ENCODE measurements at regions not wholly inside any gene's neighbourhood (a gene's known extent, or its start where the extent isn't known, plus 50 kb on each side); places are given as distances from the start of the nearest gene placed in this dataset.

DNA sequence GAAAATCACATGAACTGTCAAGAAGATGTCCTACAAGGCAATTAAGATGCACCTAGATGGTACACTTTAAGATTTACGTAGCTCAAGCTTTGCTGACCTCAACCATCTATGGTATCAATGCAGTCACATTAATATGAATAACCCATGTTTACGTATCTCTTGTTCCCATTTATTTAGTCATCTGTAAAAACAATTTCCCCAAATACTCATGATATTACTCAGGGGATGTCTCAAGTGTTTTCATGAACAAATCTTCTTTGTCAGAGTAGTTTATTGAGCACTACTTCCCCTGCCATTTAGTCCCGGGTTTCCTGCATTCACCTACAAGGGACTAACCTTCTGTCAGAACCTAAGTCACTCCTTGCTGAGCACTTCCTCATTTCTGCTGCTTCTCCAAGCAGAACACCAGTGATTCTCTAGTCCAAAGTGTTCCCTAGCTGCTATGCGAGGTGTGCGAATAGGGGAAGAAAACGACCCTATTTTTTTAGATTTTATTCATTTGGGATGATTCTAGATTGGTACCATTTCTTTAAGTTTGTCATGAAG lies 554.3 kb upstream of the LRRC4C start:
- Histone ChIP-seq H3K23ac (ENCODE audit: low read length) (no peak overlapping the region), H2BK12ac (ENCODE audit: low read length) (no peak overlapping the region), H3K4me2 (ENCODE audit: low read length) (no peak overlapping the region), H3K4me1 (ENCODE audit: control insufficient read depth in 1 of 2, insufficient read depth in 2 of 2, low read length in 2 of 2) (no peaks in the 10 kb centered on the region), H3K27ac (ENCODE audit: low read depth, low read length) (no peak overlapping the region), H4K8ac (ENCODE audit: low read depth, low read length) (no peak overlapping the region), H3K14ac (ENCODE audit: low read length) (no peak overlapping the region), H3K9ac (ENCODE audit: low read length) (no peak overlapping the region), H3K27me3 (ENCODE audit: insufficient read depth, low read length) (no peaks in the 10 kb centered on the region), H3K79me2 (ENCODE audit: control insufficient read depth, insufficient read depth, low read length, poor library complexity) (no peaks in the 10 kb centered on the region), H3K4me3 (ENCODE audit: low read depth, low read length) (no peak overlapping the region), H2BK5ac (ENCODE audit: low read depth, low read length, poor library complexity) (no peak overlapping the region), H4K12ac (ENCODE audit: low read depth, low read length) (no peak overlapping the region), H3K79me1 (ENCODE audit: low read length) (no peaks in the 10 kb centered on the region), H2AK5ac (ENCODE audit: low read length) (no peak overlapping the region), H2BK120ac (ENCODE audit: insufficient read depth, low read length, poor library complexity) (no peak overlapping the region), H4K91ac (ENCODE audit: low read depth, low read length) (no peak overlapping the region), H3K4ac (ENCODE audit: low read depth, low read length) (no peak overlapping the region), H3K18ac (ENCODE audit: low read length) (no peak overlapping the region), H3K9me3 (ENCODE audit: insufficient read depth, low read depth, low read length) (no peaks in the 10 kb centered on the region), H3K36me3 (ENCODE audit: control insufficient read depth in 1 of 2, insufficient read depth in 2 of 2, low read length in 2 of 2) (no peaks in the 10 kb centered on the region), H2AFZ (ENCODE audit: insufficient read depth, low read length, poor library complexity) (no peak overlapping the region)
- WGBS (ENCODE audit: extremely low coverage, insufficient coverage, insufficient read length): no CpG with 5 or more reads among the region's 6 CpGs
- no peak for DNase-seq

DNA sequence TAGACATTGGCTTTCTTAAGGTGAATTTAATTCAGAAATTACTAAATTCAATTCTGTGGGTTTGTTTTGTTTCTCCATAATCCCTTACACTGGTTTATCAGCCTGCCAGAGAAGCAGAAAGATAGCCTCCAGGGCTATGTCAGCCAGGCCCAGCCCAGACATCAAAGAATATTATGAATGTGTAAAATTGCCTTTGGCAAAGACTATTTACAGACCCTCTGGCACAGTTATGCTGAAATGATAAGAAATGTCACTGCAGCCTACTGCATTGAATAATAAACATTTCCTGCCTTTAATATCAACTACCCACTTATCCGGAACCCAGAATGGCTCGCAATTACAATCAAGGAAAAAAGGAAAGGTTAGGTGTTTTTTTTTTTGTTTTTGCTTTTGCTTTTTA lies 562.5 kb upstream of the LRRC4C start:
- Histone ChIP-seq H3K4ac (ENCODE audit: low read depth, low read length) (no peak overlapping the region), H2BK12ac (ENCODE audit: low read length) (no peak overlapping the region), H3K79me2 (ENCODE audit: control insufficient read depth, insufficient read depth, low read length, poor library complexity) (no peaks in the 10 kb centered on the region), H3K4me3 (ENCODE audit: low read depth, low read length) (no peak overlapping the region), H4K12ac (ENCODE audit: low read depth, low read length) (no peak overlapping the region), H3K27ac (ENCODE audit: low read depth, low read length) (no peak overlapping the region), H3K4me1 (ENCODE audit: control insufficient read depth in 1 of 2, insufficient read depth in 2 of 2, low read length in 2 of 2) (peaks cover 0 to 2% of the 10 kb centered on the region in 2 experiments), H3K23ac (ENCODE audit: low read length) (no peak overlapping the region), H2BK5ac (ENCODE audit: low read depth, low read length, poor library complexity) (no peak overlapping the region), H3K9me3 (ENCODE audit: insufficient read depth, low read depth, low read length) (no peaks in the 10 kb centered on the region), H3K18ac (ENCODE audit: low read length) (no peak overlapping the region), H3K36me3 (ENCODE audit: control insufficient read depth in 1 of 2, insufficient read depth in 2 of 2, low read length in 2 of 2) (no peaks in the 10 kb centered on the region), H3K4me2 (ENCODE audit: low read length) (no peak overlapping the region), H4K8ac (ENCODE audit: low read depth, low read length) (no peak overlapping the region), H2BK120ac (ENCODE audit: insufficient read depth, low read length, poor library complexity) (no peak overlapping the region), H3K9ac (ENCODE audit: low read length) (no peak overlapping the region), H3K79me1 (ENCODE audit: low read length) (no peaks in the 10 kb centered on the region), H2AFZ (ENCODE audit: insufficient read depth, low read length, poor library complexity) (no peak overlapping the region), H2AK5ac (ENCODE audit: low read length) (no peak overlapping the region), H3K27me3 (ENCODE audit: insufficient read depth, low read length) (no peaks in the 10 kb centered on the region), H3K14ac (ENCODE audit: low read length) (no peak overlapping the region), H4K91ac (ENCODE audit: low read depth, low read length) (no peak overlapping the region)
- no peak for DNase-seq
- WGBS (ENCODE audit: extremely low coverage, insufficient coverage, insufficient read length): no CpG with 5 or more reads among the region's 2 CpGs

DNA sequence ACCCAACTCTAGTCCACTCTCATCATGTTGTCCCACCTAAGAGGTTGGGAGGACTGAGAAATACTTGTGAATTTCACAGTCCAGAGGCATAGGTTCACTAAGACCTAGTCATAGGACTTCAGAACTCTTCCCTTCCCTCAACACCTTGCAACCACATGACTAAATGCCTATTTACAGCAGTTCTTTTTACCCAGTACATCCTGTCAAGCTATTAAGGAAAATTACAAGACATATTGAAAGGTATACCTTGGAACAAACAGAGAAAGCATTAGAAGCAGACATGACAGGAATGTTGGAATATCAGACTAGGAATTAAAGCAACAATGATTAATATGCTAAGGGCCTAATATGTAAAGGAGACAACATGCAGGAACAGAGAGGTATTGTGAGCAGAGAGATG lies 563.8 kb upstream of the LRRC4C start:
- H4K12ac ChIP-seq (ENCODE audit: low read depth, low read length): no peak overlapping the region

DNA sequence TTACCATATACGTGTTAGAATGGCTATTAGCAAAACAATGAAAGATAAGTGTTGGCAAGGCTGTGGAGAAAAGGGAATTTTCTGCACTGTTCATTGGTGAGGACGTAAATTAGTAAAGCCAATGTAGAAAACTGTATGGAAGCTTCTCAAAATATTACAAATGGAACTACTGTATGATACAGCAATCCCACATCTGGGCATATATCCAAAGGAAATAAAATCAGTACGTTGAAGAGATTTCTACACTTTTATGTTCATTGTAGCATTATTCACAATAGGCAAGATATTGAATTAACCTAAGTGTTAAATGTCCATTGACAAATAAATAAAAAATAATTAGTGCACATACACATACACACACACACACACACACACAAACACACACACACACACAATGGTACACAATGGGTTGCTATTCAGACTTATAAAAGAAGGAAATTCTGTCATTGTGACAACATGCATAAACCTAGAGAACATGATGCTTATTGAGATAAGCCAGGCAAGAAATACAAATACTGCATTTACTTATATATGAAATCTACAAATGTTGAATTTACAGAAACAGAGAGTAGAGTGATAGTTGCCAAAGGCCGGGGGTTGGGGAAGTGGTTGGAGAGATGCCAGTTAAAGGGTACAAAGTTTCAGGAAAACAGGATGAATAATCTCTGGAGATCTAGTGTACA lies 565.8 kb upstream of the LRRC4C start:
- no peak overlapping the region for H2BK120ac ChIP-seq (ENCODE audit: insufficient read depth, low read length, poor library complexity)
- no peak overlapping the region for H4K12ac ChIP-seq (ENCODE audit: low read depth, low read length)
- no peak overlapping the region for H4K91ac ChIP-seq (ENCODE audit: low read depth, low read length)
- no peak overlapping the region for H2AFZ ChIP-seq (ENCODE audit: insufficient read depth, low read length, poor library complexity)
- H3K79me2 ChIP-seq (ENCODE audit: control insufficient read depth, insufficient read depth, low read length, poor library complexity): no peaks in the 10 kb centered on the region
- H2BK5ac ChIP-seq (ENCODE audit: low read depth, low read length, poor library complexity): no peak overlapping the region
- H3K79me1 ChIP-seq (ENCODE audit: low read length): no peaks in the 10 kb centered on the region
- no peaks in the 10 kb centered on the region for H3K27me3 ChIP-seq (ENCODE audit: insufficient read depth, low read length)
- H4K8ac ChIP-seq (ENCODE audit: low read depth, low read length): no peak overlapping the region
- no peak overlapping the region for H3K14ac ChIP-seq (ENCODE audit: low read length)
- no peak overlapping the region for H3K4me2 ChIP-seq (ENCODE audit: low read length)
- WGBS (ENCODE audit: extremely low coverage, insufficient coverage, insufficient read length): no CpG with 5 or more reads among the region's 4 CpGs
- no peaks in the 10 kb centered on the region for H3K9me3 ChIP-seq (ENCODE audit: insufficient read depth, low read depth, low read length)
- H3K4ac ChIP-seq (ENCODE audit: low read depth, low read length): no peak overlapping the region
- no peak for DNase-seq
- no peak overlapping the region for H3K27ac ChIP-seq (ENCODE audit: low read depth, low read length)
- peaks cover 0 to 2% of the 10 kb centered on the region in 2 experiments for H3K4me1 ChIP-seq (ENCODE audit: control insufficient read depth in 1 of 2, insufficient read depth in 2 of 2, low read length in 2 of 2)
- no peak overlapping the region for H2BK12ac ChIP-seq (ENCODE audit: low read length)
- no peak overlapping the region for H3K4me3 ChIP-seq (ENCODE audit: low read depth, low read length)
- H3K18ac ChIP-seq (ENCODE audit: low read length): no peak overlapping the region
- no peak overlapping the region for H2AK5ac ChIP-seq (ENCODE audit: low read length)
- H3K36me3 ChIP-seq (ENCODE audit: control insufficient read depth in 1 of 2, insufficient read depth in 2 of 2, low read length in 2 of 2): no peaks in the 10 kb centered on the region
- no peak overlapping the region for H3K9ac ChIP-seq (ENCODE audit: low read length)
- no peak overlapping the region for H3K23ac ChIP-seq (ENCODE audit: low read length)

More for the DNA sequence above, 563.8 kb upstream of the LRRC4C start:
- DNase-seq: no peak
- no peak overlapping the region for H4K8ac ChIP-seq (ENCODE audit: low read depth, low read length)
- no peak overlapping the region for H3K18ac ChIP-seq (ENCODE audit: low read length)
- no peak overlapping the region for H3K4ac ChIP-seq (ENCODE audit: low read depth, low read length)
- H3K27me3 ChIP-seq (ENCODE audit: insufficient read depth, low read length): no peaks in the 10 kb centered on the region
- no peak overlapping the region for H2BK12ac ChIP-seq (ENCODE audit: low read length)
- H2AK5ac ChIP-seq (ENCODE audit: low read length): no peak overlapping the region
- peaks cover 0 to 2% of the 10 kb centered on the region in 2 experiments for H3K4me1 ChIP-seq (ENCODE audit: control insufficient read depth in 1 of 2, insufficient read depth in 2 of 2, low read length in 2 of 2)
- H3K36me3 ChIP-seq (ENCODE audit: control insufficient read depth in 1 of 2, insufficient read depth in 2 of 2, low read length in 2 of 2): no peaks in the 10 kb centered on the region
- no peak overlapping the region for H3K4me3 ChIP-seq (ENCODE audit: low read depth, low read length)
- no peak overlapping the region for H3K23ac ChIP-seq (ENCODE audit: low read length)
- H2AFZ ChIP-seq (ENCODE audit: insufficient read depth, low read length, poor library complexity): no peak overlapping the region
- no peak overlapping the region for H3K4me2 ChIP-seq (ENCODE audit: low read length)
- no peaks in the 10 kb centered on the region for H3K79me2 ChIP-seq (ENCODE audit: control insufficient read depth, insufficient read depth, low read length, poor library complexity)
- H3K9me3 ChIP-seq (ENCODE audit: insufficient read depth, low read depth, low read length): no peaks in the 10 kb centered on the region
- no peak overlapping the region for H3K9ac ChIP-seq (ENCODE audit: low read length)
- no peak overlapping the region for H2BK5ac ChIP-seq (ENCODE audit: low read depth, low read length, poor library complexity)
- no peak overlapping the region for H4K91ac ChIP-seq (ENCODE audit: low read depth, low read length)
- H2BK120ac ChIP-seq (ENCODE audit: insufficient read depth, low read length, poor library complexity): no peak overlapping the region
- H3K79me1 ChIP-seq (ENCODE audit: low read length): no peaks in the 10 kb centered on the region
- H3K27ac ChIP-seq (ENCODE audit: low read depth, low read length): peak overlapping the region; percentile 44
- no peak overlapping the region for H3K14ac ChIP-seq (ENCODE audit: low read length)
